HG02870 (cell line): ENCODE measurements at regions not wholly inside any gene's neighbourhood (a gene's known extent, or its start where the extent isn't known, plus 50 kb on each side); places are given as distances from the start of the nearest gene placed in this dataset.
"Not testable (repeated sequence)": the region's sequence is repeated elsewhere in the genome, so short reads cannot be mapped to it uniquely, and the experiment has no call there.

Experiments used
- ATAC-seq: cut with Tn5 transposase; IDR thresholded peaks from one replicate; pipeline ENCODE4 v1.9.1; 2021; ENCODE audit warnings: mild to moderate bottlenecking, moderate library complexity; ENCODE audit not compliant: unreplicated experiment

GRCh38 chr12:9543341-9543740, 64.4 kb downstream of the KLRB1 start:
- not testable (repeated sequence) for ATAC-seq

DNA sequence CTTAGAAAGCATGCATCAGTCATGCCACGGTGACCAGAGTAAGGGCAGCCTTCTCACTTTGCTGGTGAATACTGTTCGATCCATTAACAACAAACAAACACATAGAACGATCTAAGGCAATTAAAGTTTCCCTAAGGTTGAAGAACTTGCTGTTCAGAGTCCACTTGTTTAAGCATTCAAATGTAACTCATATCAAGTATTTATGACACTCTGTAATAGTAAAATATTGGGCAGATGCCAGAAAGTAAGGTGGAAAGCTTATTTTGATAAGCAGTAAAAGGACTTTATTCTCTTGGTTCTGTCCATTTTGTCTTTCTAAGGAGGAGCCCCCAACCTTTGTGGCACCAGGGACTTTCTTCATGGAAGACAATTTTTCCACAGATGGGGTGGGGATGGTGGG, 64.9 kb downstream of the KLRB1 start:
- not testable (repeated sequence) for ATAC-seq

DNA sequence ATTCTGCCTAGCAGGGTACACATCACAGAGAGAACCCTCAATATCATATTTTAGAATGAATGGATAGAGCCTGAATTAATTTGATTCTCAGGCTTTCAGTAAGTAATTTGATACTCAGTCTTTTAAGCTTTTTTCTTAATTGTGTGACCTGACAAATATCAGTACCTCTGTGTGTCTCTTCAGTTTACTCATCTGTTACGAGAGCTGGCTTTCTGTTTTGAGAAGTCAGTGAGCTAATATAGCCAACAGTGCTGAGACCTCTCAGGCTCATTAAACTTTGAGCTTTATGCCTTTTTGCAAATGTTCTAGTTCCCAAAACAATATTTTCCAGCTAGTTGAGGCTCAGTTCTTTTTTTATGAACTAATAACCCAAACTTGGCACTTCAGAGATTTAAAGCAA, 91.8 kb downstream of the KLRB1 start:
- ATAC-seq: peak; percentile 63

DNA sequence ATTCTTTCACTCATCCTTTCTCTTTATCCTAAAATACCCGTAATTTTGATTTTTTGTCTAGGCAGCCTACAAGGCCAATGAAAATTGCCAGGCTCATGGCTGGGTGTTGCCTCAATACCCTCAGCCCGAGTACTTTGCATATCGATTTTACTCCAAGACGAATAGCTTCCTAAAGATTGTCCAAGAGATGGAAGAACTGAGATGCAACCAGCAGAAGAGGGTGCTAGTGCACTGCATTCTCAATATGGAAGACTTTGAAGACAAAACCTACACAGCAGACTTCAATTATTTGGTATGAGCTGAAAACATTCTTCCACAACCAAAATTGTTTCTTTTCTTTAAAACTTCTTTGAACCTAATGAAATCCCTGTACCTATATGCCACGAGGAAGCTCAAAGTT, 95.0 kb downstream of the KLRB1 start:
- not testable (repeated sequence) for ATAC-seq

- ATAC-seq: not testable (repeated sequence)
Measured at GRCh38 chr12:9510392-9511011, 97.2 kb downstream of the KLRB1 start.

GRCh38 chr12:9509464-9510161, 98.1 kb downstream of the KLRB1 start:
- no peak for ATAC-seq

DNA sequence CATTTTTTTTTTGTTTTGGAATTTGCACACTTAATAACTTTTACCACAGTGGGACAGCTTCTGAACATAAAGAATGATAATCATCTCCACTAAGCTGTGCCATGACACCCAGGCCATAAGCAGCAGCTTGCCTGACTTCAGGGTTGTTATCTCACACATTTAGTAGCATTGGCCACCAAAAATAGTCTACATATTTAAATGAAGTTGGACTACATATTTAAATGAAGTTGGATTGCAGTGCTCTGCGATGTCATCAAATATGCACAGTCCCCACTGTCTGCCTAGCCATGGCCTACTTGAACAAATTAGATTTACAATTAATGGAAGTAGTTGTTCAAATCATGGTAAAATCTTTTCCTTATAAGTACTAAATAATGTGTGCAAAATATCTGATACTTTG, 101.0 kb downstream of the KLRB1 start:
- ATAC-seq: no peak

DNA sequence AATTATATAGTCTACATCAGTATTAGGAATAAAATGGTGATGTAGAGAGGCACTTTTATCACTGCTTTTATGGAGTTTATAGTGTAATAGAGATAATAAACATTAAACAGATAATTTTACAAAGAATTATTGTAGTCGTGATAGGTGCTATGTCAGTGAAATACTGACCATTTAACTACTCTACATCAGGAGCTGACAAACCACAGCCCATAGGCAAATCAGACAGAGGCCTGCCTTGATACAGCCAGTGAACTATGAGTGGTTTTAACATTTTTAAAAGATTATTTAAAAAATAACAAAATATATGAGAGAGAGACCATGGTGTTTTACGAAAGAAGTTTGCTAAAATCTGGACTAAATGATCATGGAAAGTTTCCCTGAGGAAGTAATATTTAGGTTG, 104.3 kb downstream of the KLRB1 start:
- ATAC-seq: peak; percentile 69

DNA sequence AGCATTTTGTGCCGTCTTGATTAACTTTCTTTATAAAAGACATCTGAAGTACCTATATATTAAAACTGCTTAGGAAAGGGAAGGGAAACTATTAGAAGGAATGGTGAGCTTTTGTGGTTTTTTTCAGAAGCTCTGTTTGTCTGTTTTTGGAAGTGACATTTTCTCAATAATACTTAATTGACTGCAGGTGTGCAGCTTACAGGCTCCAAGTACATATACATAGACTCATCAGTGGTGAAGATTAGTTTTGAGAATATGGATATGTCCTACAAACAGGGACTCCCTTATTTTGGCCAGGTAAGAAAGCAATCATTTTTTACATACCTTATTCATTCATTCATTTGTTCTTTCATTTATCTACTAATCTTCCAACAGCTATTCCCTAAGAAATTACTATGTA, 104.9 kb downstream of the KLRB1 start:
- not testable (repeated sequence) for ATAC-seq

DNA sequence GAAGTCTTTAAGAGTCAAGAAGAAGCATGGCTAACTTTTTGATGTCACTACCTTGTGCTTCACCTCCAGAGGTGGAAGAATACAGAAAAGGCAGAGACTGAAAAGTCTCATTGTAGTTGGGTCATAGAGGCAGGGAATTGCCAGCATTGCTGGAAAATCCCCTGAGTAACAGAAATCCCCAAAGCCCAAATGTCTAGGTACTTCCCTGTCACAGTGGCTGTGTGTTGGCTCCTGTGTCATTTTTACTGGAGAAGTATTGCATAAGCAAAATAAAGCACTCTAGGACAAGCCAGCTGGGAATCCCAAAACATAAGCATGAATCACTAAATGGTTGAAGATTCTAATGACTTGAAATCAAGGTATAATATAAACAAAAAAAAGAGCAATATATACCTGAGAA, 114.4 kb downstream of the KLRB1 start:
- not testable (repeated sequence) for ATAC-seq

DNA sequence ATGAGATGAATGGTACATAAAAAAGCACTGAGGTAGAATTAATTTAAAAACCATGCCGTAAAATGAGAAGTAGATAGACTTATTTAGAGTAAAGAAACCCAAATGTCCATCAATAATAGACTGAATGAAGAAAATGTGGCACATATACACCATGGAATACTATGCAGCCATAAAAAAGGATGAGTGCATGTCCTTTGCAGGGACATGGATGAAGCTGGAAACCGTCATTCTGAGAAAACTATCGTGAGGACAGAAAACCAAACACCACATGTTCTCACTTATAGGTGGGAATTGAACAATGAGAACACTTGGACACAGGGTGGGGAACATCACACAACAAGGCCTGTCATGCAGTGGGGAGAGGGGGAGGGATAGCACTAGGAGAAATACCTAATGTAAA, 126.4 kb downstream of the KLRB1 start:
- not testable (repeated sequence) for ATAC-seq

DNA sequence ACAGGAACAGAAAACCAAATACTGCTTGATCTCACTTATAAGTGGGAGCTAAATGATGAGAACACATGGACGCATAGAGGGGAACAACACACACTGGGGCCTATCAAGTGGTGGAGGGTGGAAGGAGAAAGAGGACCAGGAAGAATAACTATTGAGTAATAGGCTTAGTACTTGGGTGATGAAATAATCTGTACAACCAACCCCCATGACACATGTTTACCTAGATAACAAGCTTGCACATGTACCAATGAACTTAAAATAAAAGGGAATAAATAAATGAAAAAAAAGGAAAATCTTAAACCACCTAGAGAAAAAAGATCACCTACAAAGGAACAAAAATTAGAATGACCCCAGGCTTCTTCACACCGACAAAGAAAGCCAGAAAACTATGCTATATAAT, 133.5 kb downstream of the KLRB1 start:
- ATAC-seq: not testable (repeated sequence)

- not testable (repeated sequence) for ATAC-seq
Measured at GRCh38 chr12:9473638-9474037, 134.1 kb downstream of the KLRB1 start.

- ATAC-seq: not testable (repeated sequence)
Measured at GRCh38 chr12:9471501-9471900, 136.2 kb downstream of the KLRB1 start.

DNA sequence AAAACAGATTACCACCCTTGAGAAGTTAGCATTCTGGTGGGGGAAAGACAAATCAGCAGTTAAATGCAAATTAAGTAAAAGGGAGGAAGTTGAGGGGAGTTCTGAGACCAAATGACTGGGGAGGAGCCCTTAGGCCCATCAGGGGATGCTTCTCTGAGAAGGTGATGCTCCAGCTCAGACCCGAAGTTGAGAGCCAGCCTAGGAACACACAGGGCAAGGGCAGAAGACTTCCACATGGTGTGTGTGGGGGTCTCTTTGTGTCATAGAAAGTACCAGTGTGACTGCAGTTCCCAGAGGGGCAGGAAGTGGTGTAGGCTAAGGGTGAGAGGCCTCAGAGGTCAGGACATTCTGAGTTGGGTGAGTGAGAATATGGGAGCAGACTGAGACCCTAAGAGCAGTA, 137.3 kb downstream of the KLRB1 start:
- ATAC-seq: not testable (repeated sequence)

- not testable (repeated sequence) for ATAC-seq
Measured at GRCh38 chr12:9469956-9470355, 137.8 kb downstream of the KLRB1 start.

- not testable (repeated sequence) for ATAC-seq
Measured at GRCh38 chr12:9469463-9469862, 138.3 kb downstream of the KLRB1 start.

- not testable (repeated sequence) for ATAC-seq
Measured at GRCh38 chr12:9468998-9469397, 138.7 kb downstream of the KLRB1 start.

DNA sequence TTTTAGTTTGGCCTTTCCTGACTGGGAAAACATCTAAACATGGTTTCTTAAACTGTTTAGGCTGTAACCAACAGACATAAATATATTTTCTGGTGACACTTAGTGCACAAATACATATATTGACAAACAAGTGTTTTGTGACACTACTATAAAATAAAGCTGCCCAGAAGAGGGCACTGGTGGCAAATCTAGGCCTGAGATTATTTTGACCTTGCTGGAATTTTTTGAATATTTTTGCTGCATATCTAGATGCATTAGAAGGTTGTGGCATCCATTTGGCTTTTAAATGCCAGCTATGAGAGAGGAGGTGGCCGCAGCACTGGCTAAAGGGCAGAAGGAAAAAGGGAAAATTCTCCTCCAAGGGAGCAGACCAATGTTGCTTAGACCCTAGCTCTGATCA, 139.6 kb downstream of the KLRB1 start:
- ATAC-seq: not testable (repeated sequence)

DNA sequence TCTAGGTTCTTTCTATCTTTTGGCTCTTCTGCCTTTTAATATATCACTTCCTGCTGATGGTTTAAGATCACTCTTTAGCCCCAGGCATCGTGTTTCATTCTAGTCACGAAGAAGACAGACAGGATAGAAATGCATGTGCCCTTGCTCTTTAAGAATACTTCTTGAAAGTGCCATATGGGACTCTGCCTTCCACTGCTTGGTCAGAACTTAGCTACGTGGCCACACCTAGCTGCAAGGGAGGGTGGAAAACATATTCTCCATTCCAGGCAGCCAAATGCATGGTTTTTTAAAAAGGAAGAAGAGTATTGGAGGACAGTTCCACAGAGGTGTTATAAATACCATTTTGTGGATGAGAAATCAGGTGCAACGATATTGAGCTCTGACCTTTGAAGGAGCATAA, 143.3 kb downstream of the KLRB1 start:
- no peak for ATAC-seq

DNA sequence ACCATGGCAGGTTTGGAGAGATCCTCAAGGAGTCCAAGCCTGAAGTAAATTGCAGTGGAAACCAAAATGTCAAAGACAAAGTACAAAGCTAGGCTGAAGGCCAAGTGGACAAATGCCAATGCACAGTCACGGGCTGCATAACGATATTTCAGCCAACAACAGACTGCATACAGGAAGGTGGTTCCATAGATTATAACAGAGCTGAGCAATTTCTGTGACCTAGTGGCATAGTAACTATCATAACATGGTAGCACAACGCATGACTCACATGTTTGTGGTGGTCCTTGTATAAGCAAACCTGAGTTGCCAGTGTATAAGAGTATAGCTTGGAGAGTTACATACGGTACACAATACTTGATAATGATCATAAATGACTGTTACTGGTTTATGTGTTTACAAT, 152.2 kb downstream of the KLRB1 start:
- not testable (repeated sequence) for ATAC-seq

DNA sequence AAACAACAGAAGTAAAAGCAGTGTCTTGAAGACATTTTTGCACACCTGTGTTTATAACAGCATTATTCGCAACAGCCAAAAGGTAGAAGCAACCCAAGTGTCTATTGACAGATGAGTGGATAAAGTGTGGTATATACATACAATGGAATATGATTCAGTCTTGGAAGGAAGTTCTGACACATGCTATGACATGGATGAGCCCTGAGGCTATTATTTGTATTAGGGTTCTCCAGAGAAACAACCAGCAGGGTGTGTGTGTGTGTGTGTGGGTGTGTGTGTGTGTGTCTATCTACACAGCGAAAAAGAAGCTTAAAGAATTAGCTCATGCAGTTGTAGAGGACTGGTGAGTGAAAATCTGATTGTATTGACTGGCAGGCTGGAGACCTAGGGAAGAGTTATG, 153.7 kb downstream of the KLRB1 start:
- not testable (repeated sequence) for ATAC-seq
